GM18517 (cell line): ENCODE measurements at regions not wholly inside any gene's neighbourhood (a gene's known extent, or its start where the extent isn't known, plus 50 kb on each side); places are given as distances from the start of the nearest gene placed in this dataset.

Experiments
- ATAC-seq: cut with Tn5 transposase; IDR thresholded peaks from one replicate; pipeline ENCODE4 v1.9.1; 2021; ENCODE audit warnings: mild to moderate bottlenecking, moderate library complexity; ENCODE audit not compliant: unreplicated experiment

- ATAC-seq: no peak
Observed at GRCh38 chr2:9771101-9771449, 72.2 kb upstream of the TAF1B start.

GRCh38 chr2:9771481-9772017, 71.7 kb upstream of the TAF1B start:
- ATAC-seq: no peak

- no peak for ATAC-seq
Observed at GRCh38 chr2:9772035-9772998, 71.0 kb upstream of the TAF1B start.

- ATAC-seq: no peak
Observed at GRCh38 chr2:9772999-9773902, 70.0 kb upstream of the TAF1B start.

GRCh38 chr2:9773903-9774239, 69.4 kb upstream of the TAF1B start:
- no peak for ATAC-seq

GRCh38 chr2:9774266-9774665, 69.0 kb upstream of the TAF1B start:
- ATAC-seq: no peak

- ATAC-seq: no peak
Observed at GRCh38 chr2:9775351-9775750, 67.9 kb upstream of the TAF1B start.

- ATAC-seq: no peak
Observed at GRCh38 chr2:9775999-9776712, 67.1 kb upstream of the TAF1B start.

- ATAC-seq: no peak
Observed at GRCh38 chr2:9777081-9777480, 66.2 kb upstream of the TAF1B start.

- ATAC-seq: no peak
Observed at GRCh38 chr2:9778012-9778411, 65.3 kb upstream of the TAF1B start.

- ATAC-seq: no peak
Observed at GRCh38 chr2:9778471-9779316, 64.6 kb upstream of the TAF1B start.

- ATAC-seq: no peak
Observed at GRCh38 chr2:9779596-9780264, 63.5 kb upstream of the TAF1B start.

GRCh38 chr2:9780368-9781130, 62.7 kb upstream of the TAF1B start:
- no peak for ATAC-seq

GRCh38 chr2:9781252-9781651, 62.0 kb upstream of the TAF1B start:
- no peak for ATAC-seq

GRCh38 chr2:9782197-9782719, 61.0 kb upstream of the TAF1B start:
- no peak for ATAC-seq

GRCh38 chr2:9789371-9789770, 53.9 kb upstream of the TAF1B start:
- no peak for ATAC-seq

- no peak for ATAC-seq
Observed at GRCh38 chr2:9790702-9791225, 52.5 kb upstream of the TAF1B start.

GRCh38 chr2:9791711-9792110, 51.6 kb upstream of the TAF1B start:
- no peak for ATAC-seq
